ELF-1 (cell line): ENCODE measurements at regions not wholly inside any gene's neighbourhood (a gene's known extent, or its start where the extent isn't known, plus 50 kb on each side); places are given as distances from the start of the nearest gene placed in this dataset.

Experiments
- DNase-seq: peaks from one replicate; pipeline ENCODE4 v3.0.0-alpha.2; 2016; ENCODE audit warnings: low read depth, low spot score

- DNase-seq, result peak; percentile 68
These were observed 125.6 kb downstream of the TMEM18 start for GRCh38 chr2:551621-552020.

GRCh38 chr2:550860-551567 is 126.2 kb downstream of the TMEM18 start:
- no peak for DNase-seq

- no peak for DNase-seq
These were observed 131.2 kb downstream of the TMEM18 start for GRCh38 chr2:545711-546650.

- no peak for DNase-seq
These were observed 132.0 kb downstream of the TMEM18 start for GRCh38 chr2:545228-545627.

- no peak for DNase-seq
These were observed 138.6 kb downstream of the TMEM18 start for GRCh38 chr2:538646-539045.

GRCh38 chr2:535222-535621 is 142.0 kb downstream of the TMEM18 start:
- no peak for DNase-seq

GRCh38 chr2:529852-530251 is 147.4 kb downstream of the TMEM18 start:
- DNase-seq, result no peak

GRCh38 chr2:529424-529823 is 147.8 kb downstream of the TMEM18 start:
- peak; percentile 58 for DNase-seq

- peak; percentile 47 for DNase-seq
These were observed 149.6 kb downstream of the TMEM18 start for GRCh38 chr2:527581-527980.

GRCh38 chr2:526918-527317 is 150.3 kb downstream of the TMEM18 start:
- DNase-seq, result no peak

- no peak for DNase-seq
These were observed 151.6 kb downstream of the TMEM18 start for GRCh38 chr2:525611-526010.

GRCh38 chr2:525021-525420 is 152.2 kb downstream of the TMEM18 start:
- DNase-seq, result no peak

GRCh38 chr2:524442-524841 is 152.8 kb downstream of the TMEM18 start:
- DNase-seq, result no peak

- DNase-seq, result peak; percentile 70
These were observed 153.4 kb downstream of the TMEM18 start for GRCh38 chr2:523698-524270.

GRCh38 chr2:522776-523175 is 154.4 kb downstream of the TMEM18 start:
- no peak for DNase-seq

- no peak for DNase-seq
These were observed 155.2 kb downstream of the TMEM18 start for GRCh38 chr2:521853-522530.

- no peak for DNase-seq
These were observed 156.4 kb downstream of the TMEM18 start for GRCh38 chr2:520663-521340.

GRCh38 chr2:516944-517343 is 160.3 kb downstream of the TMEM18 start:
- no peak for DNase-seq

GRCh38 chr2:516131-516530 is 161.1 kb downstream of the TMEM18 start:
- no peak for DNase-seq

GRCh38 chr2:515441-516127 is 161.6 kb downstream of the TMEM18 start:
- DNase-seq, result no peak
